ENCODE measurements at regions not wholly inside any gene's neighbourhood (a gene's known extent, or its start where the extent isn't known, plus 50 kb on each side); places are given as distances from the start of the nearest gene placed in this dataset.

DNA sequence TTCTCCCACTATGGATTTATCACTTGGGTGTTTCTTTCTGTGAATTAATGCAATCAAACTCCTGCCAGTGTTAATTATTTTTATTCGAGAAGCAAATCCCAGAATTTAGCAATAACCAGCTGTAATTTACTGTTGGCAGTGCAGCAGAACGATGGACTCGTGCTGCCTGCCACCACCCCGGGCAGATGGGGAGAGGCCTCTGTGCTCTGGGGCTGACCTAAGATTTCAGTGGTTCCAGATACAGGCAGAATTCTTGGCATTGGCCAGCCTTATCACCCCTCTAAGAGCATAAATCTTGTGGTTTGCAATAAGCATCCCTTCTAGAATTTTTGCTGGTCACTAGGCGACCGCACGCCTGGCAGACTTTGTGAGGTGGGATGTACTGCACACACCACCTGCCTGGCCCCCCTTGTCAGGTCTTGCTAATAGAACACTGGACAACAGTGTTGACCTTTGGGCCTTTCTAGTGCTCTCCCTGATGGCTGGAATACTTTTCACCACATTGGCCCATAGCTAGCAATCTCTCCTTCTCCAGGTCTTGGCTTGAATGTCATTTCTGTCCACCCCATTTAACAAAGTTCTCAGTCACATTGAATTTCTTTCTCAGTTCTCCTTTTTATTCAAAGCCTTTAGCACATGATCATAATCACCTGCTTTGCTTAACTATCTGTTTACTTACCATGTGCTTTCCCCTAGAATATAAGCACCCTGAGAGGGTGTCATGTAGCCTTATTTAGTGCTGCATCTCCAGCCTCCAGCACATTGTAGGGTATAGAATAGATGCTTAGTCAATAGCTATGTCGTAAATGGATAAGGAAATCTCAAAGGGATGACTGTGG lies 122.1 kb upstream of the DYNLRB2 start:
- no peak for DNase-seq

DNA sequence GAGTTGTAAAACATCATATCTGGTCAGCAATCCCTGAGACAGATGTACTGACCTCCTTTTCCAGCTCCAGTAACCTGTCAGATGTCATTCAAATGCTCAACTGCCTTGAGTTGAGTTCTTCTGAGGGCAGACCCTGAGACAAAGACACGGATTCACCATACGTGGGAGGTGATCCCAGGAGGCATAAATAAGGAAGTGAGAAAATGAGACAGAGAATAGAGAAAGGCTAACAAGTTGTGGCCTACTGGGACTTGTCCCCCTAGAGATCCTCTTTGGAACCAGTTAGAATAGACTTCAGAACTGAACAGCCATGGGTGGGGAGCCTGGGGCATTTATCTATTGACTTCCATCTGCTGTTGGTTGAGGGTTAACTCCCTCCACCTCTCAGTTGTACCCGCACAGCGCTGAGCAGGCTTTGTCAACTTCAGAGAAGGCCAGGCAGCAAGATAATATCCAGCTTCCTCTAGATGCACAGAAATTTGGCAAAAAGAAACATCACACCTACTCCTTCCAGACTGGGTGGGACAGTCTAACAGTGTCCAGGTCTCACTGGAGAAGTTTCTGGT lies 123.0 kb upstream of the DYNLRB2 start:
- no peak for DNase-seq

DNA sequence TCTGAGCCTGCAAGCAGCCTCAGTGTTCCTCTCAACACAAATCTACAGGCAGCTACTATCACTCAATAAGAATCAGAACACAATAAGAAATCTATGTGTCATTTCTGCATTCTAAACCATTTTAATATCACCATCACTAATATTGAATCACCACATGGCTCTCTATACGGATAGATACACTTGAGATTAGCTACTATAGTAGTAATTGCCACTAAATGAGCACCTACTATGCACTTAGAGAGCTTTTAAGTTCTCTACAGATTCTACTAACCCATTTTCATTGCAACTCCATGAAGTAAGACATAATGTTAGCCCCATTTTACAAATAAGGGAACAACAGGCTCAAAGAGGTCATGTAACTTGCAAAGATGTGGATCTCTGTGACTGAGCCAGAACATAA lies 132.8 kb upstream of the DYNLRB2 start:
- no peak for DNase-seq

DNA sequence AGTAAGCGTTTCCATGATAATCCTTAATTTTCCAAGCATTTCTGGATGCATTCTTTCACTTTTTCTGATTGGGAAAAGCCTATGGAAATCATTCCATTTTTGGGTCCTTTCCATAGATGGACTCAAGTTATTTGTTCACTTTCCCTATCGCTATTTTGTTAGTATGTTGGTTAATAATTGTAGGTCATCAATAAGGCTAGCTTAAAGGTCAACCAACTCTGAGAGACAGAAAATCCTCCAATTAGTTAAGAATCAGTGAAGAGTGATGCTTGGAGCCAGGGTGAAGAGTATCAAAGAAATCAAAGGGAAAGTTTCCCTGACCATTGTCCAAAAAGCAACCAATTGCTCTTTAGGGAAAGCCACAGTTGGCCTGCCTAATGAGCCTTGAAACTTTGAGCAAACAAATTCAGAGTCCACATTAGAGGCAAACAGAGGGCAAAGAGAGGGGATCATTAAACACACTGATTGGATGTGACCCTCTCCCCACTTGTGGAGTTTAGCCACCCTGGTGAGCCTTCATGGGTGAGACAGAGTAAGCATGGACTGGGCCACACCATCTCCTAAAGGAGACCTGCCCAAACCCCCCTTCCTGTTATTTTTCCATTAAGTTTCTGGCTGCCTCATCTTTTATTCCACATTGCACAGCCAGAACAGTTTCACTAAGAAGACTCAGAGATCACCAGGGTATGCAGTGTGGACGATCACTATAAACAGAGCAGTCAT lies 133.4 kb upstream of the DYNLRB2 start:
- DNase-seq = no peak

DNA sequence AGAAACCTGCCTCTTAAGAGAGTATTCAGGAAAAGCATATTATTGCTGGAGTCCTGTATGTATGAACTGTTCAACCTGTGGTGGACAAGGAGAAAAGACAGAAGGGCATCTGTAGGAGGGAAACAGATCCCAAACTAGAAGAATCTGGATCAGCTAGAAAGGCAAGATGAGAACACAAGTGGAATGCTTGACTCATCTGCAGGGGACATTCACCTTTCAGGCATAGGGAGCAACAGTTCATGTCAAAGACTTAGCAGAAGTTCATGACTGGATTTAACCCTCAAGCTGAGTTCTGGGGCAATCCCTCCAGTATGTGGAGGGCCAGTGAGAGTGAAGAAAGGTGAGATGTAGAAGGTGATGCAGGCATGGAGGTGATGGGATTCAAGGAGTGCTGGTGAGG lies 135.9 kb upstream of the DYNLRB2 start:
- no peak for DNase-seq

DNA sequence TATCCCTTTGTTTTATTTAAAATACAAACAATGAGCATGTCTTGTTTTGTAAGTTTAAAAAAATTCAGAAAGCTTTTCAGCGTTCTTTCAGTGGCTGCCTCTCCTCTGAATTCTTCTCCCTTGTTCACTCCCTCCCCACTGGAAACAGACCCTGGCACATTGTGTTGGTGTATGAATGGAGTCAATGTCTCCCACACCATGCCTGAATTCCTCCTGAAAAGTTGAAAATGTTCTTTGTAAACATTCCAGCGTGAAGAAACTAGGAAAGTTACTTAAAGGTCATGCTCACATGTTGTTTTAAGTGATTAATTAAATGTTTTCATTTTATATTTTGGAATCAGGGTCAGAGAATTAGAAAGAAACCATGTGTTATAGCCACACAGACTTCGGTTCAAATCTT lies 136.9 kb upstream of the DYNLRB2 start:
- DNase-seq = no peak

DNA sequence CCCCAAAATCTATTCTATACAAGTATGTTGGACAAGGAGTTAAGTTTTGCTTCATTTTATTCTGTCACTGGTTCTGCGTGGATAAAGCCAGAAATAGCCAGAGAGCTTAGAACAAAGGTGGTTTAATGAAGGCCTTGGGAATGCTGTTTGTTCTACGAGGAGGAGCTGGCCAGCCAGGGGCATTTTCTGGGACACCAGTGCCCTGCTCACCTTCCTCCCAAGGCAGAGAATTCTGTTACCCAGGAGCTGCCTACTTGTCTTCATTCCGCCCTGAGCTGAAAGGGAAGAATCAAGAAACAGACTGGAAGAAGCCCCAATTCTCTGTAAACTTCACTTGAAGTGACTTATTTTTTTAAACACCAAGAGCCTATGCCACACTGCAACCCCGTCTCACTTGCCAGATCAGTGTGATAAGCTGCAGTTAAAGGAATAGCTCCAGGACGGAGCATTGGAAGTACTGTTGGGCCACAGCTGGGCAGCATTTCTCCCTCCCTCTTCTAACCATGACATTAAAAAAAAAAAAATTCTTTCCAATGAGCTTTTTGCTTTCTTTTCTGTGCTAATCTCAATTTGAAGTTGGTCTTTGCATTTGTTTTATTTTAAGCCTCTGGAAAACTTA lies 149.8 kb upstream of the DYNLRB2 start:
- DNase-seq = no peak

DNA sequence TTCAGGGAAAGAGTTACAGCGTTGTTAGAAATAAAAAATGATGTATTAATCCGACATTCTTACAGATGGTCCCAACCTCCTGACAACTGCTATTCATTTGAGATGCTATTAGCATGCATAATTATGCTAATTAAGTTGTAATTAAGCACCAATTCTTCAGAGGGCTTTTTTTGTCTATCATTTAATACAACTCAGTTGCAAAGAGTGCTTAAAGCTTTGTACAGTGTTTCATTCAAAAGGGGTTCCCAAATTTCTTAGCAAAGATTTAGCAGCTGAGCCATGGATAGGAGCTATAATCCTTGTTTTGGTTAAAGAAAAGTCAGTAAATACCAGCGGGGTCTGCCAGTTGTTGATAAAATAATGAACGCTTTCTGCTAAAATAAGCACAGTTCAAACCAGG lies 150.7 kb upstream of the DYNLRB2 start:
- no peak for DNase-seq

DNA sequence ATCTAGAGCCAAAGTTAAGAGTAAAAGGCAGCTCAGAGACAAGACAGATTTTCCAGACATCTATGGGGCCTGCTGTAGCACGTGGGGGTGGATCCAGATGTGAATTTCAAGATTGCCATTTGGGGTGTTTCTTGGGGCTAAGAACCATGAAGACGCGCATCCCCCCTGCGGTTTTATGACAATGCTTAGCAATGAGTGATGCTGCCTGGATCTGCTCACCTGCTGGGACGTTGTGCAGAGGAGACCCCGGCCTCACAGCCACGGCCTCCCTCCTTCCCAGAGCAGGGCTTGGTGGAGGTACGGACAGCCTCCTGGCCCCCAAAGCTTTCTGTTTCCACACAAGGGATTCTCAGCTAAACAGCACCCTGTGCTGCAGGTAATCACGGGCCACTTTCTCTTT lies 151.5 kb upstream of the DYNLRB2 start:
- DNase-seq = no peak

DNA sequence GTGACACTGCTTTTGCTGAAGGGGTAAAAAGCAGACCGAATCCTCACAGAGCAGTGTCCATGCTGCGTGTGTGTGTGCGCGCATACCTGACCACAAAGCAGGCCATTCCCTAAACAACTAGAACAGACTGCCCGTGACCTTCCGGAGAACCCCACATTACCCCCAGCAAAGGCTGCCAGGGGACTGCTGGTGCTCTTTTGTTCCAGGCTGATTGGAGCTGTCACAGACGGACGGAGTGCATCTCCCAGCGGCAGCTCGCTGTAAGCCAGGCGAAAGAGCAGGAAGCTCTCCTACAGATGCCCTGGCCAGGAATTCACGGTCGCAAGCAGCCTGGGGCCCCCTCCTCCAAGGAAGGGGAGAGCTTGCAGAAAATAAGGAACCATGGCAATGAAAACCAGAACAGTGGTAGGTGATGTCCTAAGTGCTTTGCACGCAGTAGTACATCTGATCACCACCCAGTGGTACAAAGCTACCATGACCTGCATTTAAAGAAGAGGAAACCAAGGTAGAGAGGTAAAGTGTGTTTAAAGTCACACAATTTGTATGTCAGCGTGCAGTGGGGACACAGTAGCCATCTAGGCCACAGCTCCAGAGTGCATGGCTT lies 153.4 kb upstream of the DYNLRB2 start:
- DNase-seq = no peak

DNA sequence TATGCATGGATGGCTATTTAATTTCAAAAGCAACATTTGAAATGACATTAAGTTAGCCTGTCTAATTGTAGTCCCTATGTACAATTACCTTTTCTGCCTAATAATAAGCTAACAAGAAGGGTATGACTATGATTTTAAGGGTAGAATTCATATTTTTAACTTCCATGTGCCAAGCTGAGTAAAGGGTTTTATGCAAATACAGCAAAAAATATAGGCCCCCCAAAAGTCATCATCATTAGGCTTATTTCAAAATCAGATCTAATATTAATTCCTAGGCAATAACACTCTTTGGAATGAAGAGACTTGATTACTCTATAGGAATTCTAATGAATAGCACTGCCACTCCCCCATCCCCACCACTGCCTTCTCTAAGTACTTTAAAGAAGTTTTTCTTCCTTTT lies 155.9 kb upstream of the DYNLRB2 start:
- no peak for DNase-seq

DNA sequence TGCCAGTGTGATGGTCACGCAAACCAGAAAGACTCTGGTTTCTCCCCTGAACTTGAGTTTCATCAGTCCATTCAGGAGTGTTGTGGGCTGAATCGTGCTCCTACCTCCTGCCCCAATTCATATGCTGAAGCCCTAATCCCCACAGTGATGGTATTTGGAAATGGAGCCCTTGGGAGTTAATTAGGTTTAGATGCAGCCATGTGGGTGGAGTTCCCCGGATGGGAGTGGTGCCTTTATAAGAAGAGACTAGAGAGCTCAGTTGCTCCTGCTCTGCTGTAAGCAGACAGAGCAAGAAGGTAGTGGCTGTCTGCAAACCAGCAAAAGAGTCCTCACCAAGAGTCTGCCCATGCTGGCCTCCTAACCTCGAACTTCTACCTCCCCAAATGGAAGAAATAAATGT lies 160.3 kb upstream of the DYNLRB2 start:
- DNase-seq = no peak

DNA sequence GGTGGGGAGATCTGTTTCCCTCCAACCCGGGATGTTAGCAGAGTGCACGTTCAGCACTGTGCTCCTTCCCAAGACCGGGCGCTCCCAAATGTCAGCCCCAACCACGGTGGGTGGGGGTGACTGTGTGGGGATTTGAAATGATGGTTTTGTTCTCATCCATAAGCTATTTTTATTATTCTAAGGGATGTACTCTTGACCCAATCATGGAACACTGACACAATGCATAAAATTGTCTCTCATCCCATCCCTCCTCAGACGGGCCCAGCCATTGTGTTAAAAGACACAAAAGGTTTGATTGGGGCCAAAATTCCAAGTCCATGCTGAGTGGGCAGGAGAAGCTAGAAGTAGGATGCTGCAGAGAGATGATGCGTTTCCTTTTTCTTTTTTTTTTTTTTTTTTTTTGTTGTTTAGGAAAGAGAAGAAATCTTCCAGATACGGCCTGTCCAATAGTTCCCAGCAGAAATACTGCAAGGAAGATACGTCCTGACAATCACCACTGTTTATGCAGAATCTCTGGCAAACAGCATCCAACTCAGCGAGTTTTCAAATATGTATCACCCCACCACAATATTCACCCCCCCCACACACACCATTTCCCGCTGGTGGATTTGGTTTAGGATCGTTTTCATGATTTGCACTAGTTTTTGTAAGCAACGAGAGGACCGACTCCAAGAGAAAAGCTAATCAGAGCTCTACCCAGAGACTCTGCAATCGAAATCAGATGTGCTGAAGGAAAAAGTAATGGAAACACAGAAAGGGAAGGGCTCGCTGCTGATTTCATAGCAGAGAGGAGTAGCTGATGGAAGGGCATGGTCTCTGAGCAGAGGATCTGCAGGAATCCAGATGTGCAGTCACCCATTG lies 163.5 kb upstream of the DYNLRB2 start:
- DNase-seq = no peak

DNA sequence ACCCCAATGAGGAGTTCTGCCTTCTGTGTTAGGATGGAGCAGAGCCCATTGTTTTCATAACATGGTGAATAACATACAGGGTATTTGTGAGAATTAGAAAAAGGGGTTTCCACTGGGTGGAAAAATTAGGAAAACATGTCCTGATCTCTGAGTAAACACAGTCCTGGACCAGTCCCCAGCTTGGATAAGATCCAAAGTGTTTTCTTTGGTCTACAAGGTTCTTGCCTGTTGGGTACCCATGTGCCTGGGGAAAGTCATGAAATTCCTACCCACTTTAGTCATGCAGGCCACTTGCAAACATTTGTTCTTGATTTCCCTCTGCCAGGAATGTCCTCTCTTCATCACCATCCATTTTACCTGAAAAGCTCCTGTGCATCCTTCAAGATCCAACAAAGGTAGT lies 164.8 kb upstream of the DYNLRB2 start:
- DNase-seq = no peak

DNA sequence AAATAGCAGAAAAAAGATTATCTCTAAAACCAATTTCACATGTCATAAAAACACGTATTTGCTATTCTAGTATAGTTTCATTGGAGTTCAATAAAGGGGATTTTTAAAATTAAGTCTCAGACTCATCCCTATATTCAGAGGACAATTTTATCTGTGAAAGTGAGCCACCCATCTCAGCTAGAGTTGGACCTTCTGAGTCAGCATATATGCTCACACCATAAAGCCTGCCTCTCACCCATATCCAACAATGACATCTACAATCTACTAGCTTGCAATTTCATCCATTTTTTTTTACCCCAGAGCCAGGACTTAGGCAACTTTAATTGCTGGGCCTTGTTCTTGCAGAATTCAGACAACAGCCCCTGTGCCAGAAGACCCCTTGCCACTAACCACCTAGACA lies 165.3 kb upstream of the DYNLRB2 start:
- no peak for DNase-seq

DNA sequence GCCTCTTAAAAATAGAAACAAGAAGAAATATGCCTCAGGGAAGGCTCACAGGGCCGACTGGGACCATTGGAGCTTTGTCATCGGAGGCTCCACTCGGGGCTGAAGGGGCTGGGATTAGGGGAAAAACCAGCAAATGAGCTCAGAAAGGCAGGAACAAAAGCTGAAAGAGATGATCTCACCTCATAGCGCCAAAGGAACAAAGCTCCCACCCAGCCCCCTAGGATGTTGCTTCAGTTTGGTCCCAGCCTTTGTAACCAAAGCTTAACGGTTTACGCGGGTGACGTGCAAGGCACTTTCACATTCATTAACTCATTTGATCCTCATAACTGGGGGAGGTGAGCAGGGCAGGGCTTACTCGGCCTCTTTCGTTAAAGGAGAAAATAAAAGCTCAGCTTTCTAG lies 168.5 kb upstream of the DYNLRB2 start:
- DNase-seq = no peak

DNA sequence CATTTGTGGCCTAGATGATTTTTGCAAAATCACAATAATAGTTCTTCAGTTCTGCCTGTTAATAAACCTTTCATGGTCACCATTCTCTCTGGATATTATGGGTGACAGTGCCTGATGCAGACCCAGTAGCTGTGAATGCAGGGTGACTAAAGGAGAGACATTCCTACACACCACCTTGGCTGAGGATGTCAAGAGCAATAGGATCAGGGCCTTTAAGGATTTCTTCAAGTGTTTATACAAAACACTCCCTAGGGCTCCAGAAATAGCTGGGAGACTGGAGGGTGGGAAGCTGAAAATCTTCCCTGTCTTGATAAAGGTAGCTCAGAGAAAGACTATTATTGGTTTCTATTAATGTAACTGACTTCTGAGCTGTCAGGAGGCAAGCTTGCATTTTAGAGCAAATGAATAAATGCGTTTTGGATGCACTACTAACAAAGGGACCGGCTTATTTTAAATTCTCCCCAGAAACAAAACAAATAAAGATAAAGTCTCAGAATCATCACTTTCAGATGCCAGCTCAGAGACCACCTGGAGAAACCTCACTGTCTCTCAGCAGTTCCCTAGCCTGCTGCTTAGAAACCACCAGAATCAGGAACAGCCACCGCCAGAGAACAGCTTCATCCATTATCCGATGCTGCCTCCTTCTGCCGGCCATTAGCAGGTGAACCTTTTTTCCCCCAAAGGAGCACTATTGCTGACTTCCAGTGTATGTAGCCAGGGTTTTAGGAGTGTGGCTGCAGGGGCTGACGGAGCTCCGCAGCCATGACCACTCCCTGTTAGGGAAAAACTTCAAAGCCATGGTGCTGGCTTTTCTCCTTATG lies 171.4 kb upstream of the DYNLRB2 start:
- peak; percentile 24 for DNase-seq

DNA sequence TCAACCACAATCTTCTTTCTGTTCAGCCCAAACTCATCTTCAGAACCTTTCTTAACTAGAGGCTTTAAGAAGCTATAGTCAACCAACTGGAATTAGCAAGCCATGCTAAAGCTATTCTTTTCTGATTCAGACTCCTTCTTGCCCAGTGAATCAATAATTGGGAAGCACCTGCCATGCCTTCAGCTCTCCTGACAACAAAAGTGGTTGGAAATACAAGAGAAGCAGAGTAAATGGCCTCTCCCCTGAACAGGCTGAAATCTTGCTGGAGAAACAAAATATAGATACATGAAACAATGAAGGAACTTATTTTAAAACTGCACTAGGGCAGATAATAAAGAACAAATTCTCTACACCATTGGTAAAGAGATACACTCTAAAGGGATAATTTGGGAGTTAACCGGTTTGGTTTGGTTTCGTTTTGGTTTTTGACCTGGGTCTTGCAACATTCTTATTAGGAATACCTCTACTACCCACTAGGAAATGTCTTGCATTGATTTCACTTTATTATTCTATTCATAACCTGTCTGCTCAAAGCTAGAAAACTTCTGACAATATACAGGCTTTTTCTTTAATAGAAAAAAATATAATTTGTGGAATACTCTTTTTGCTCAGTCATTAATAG lies 173.6 kb upstream of the DYNLRB2 start:
- DNase-seq = no peak

DNA sequence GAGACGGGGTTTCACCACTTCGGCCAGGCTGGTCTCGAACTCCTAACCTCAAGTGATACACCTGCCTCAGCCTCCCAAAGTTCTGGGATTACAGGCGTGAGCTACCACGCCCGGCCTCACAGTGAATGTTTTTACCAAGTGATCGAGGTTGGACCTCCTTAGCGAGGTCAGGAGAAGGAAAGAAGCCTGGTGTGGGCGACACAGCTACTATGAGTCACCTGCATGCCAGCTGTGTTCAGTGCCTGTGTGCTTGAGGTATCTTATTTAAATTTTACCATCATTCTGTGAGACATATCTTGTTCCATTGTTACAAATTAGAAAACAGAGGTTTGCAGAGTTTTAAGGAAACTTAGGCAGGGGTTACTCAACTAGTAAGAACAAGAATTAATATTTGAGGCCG lies 174.8 kb upstream of the DYNLRB2 start:
- DNase-seq = no peak

DNA sequence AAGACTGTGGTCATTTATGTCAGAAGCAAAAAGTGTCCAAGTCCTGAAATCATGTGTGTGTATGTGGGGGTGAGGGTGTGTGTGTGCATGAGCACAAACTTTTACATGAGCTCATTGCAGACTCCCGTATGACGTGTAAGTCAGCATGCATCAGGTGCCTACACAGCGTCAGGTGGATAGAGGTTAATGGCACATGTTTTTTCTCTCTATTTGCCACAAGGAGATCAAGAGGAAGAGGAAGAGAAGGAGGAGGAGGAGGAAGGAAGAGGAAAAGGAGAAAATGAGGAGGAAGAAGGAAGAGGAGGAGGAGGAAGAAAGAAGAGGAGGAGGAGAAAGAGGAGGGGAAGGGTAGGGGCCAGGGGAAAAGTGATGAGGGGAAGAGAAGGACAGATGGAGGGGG lies 178.0 kb upstream of the DYNLRB2 start:
- DNase-seq = no peak

DNA sequence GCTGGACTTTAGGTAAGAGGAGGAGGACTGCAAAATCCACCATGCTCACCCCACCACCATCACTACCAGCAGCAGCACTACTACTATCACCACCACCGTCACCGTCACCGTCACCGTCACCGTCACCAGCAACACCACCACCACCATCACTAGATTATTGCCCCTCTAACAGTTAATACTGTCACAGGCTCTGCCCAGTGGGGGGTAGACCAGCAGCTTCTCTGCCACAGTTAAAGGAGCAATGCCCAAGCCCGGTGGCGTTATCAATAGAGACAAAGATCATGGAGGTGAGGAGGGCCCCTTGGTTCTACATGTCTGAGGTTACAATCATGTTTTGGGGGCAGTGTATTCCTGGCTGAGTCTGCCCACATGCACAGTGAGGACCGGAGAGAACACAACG lies 184.4 kb upstream of the DYNLRB2 start:
- no peak for DNase-seq
